ENCODE measurements at regions not wholly inside any gene's neighbourhood (a gene's known extent, or its start where the extent isn't known, plus 50 kb on each side); places are given as distances from the start of the nearest gene placed in this dataset.

DNA sequence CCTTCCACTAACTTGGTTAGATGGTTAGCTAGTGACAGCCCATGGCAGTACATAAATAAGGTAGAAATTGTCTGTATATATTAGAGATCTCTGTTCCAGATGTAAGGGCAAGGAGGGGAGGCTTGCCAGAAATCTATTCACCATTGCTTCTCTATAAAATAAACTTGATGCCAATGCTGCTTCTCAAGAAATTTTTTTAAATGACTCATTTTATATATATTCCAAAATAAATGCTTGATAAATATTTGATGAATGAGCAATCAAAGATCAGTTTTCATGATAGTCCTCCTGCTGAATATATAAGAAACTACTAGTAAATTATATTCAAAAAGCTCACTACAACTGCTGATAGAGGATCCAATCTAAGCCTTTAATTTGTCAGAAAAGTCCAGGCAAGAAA, 710.6 kb upstream of the CCDC179 start:
- Histone ChIP-seq H3K4me1 (ENCODE audit: control insufficient read depth, extremely low read depth, insufficient read depth, low read length) (no peaks in the 10 kb centered on the region), H3K27me3 (ENCODE audit: control insufficient read depth, insufficient read depth, low read length) (no peaks in the 10 kb centered on the region), H3K4me2 (ENCODE audit: extremely low read depth, insufficient read depth, low read length) (peak overlapping the region; percentile 5), H4K20me1 (ENCODE audit: control insufficient read depth, extremely low read depth, insufficient read depth, low read length) (no peaks in the 10 kb centered on the region), H2AFZ (ENCODE audit: low read length) (no peak overlapping the region), H3K4me3 (replicated peaks in 1 of 4; ENCODE audit: control extremely low read depth in 1 of 4, insufficient read depth in 1 of 4, low read depth in 3 of 4, low read length in 4 of 4) (no peak overlapping the region), H3K36me3 (ENCODE audit: control insufficient read depth, insufficient read depth, low read length) (no peaks in the 10 kb centered on the region), H3K27ac (ENCODE audit: insufficient read depth, low read length) (no peak overlapping the region), H3K9me3 (ENCODE audit: control insufficient read depth, insufficient read depth, low read depth, low read length) (no peaks in the 10 kb centered on the region), H3K9ac (ENCODE audit: insufficient read depth, low read length) (no peak overlapping the region), H3K79me2 (ENCODE audit: control insufficient read depth, insufficient read depth, low read length) (no peaks in the 10 kb centered on the region)
- TF ChIP-seq EZH2 (IDR thresholded peaks at IDR 0.05; ENCODE audit: low read length, missing control alignments) (no peak), CTCF (conservative IDR thresholded peaks at IDR 0.05 in 1 of 2, IDR thresholded peaks at IDR 0.05 in 1 of 2; ENCODE audit: low read depth in 1 of 2, low read length in 2 of 2) (no peak)
- peak; percentile 47 to 61 for DNase-seq (ENCODE audit: low read depth in 2 of 2)

GRCh38 chr11:23573429-23573828, 713.2 kb upstream of the CCDC179 start:
- no peak overlapping the region for H3K4me2 ChIP-seq (ENCODE audit: extremely low read depth, insufficient read depth, low read length)
- peak in 1 of 2 donors; percentile 54 for DNase-seq (ENCODE audit: low read depth in 2 of 2)

GRCh38 chr11:23574149-23574548, 713.9 kb upstream of the CCDC179 start:
- H3K4me2 ChIP-seq (ENCODE audit: extremely low read depth, insufficient read depth, low read length): no peak overlapping the region
- no peak overlapping the region for H3K4me3 ChIP-seq (replicated peaks in 1 of 4; ENCODE audit: control extremely low read depth in 1 of 4, insufficient read depth in 1 of 4, low read depth in 3 of 4, low read length in 4 of 4)
- no peak overlapping the region for H3K9ac ChIP-seq (ENCODE audit: insufficient read depth, low read length)
- no peaks in the 10 kb centered on the region for H3K4me1 ChIP-seq (ENCODE audit: control insufficient read depth, extremely low read depth, insufficient read depth, low read length)
- no peaks in the 10 kb centered on the region for H3K27me3 ChIP-seq (ENCODE audit: control insufficient read depth, insufficient read depth, low read length)
- TF ChIP-seq EZH2 (IDR thresholded peaks at IDR 0.05; ENCODE audit: low read length, missing control alignments) (no peak), CTCF (conservative IDR thresholded peaks at IDR 0.05 in 1 of 2, IDR thresholded peaks at IDR 0.05 in 1 of 2; ENCODE audit: low read depth in 1 of 2, low read length in 2 of 2) (no peak)
- no peak overlapping the region for H3K27ac ChIP-seq (ENCODE audit: insufficient read depth, low read length)
- no peaks in the 10 kb centered on the region for H4K20me1 ChIP-seq (ENCODE audit: control insufficient read depth, extremely low read depth, insufficient read depth, low read length)
- no peaks in the 10 kb centered on the region for H3K9me3 ChIP-seq (ENCODE audit: control insufficient read depth, insufficient read depth, low read depth, low read length)
- no peaks in the 10 kb centered on the region for H3K36me3 ChIP-seq (ENCODE audit: control insufficient read depth, insufficient read depth, low read length)
- no peaks in the 10 kb centered on the region for H3K79me2 ChIP-seq (ENCODE audit: control insufficient read depth, insufficient read depth, low read length)
- H2AFZ ChIP-seq (ENCODE audit: low read length): no peak overlapping the region
- no peak for DNase-seq (ENCODE audit: low read depth in 2 of 2)

More at GRCh38 chr11:23573429-23573828, 713.2 kb upstream of the CCDC179 start:
- no peak overlapping the region for H3K27ac ChIP-seq (ENCODE audit: insufficient read depth, low read length)
- no peak overlapping the region for H3K9ac ChIP-seq (ENCODE audit: insufficient read depth, low read length)
- H3K79me2 ChIP-seq (ENCODE audit: control insufficient read depth, insufficient read depth, low read length): no peaks in the 10 kb centered on the region
- no peaks in the 10 kb centered on the region for H4K20me1 ChIP-seq (ENCODE audit: control insufficient read depth, extremely low read depth, insufficient read depth, low read length)
- H3K4me3 ChIP-seq (replicated peaks in 1 of 4; ENCODE audit: control extremely low read depth in 1 of 4, insufficient read depth in 1 of 4, low read depth in 3 of 4, low read length in 4 of 4): no peak overlapping the region
- H2AFZ ChIP-seq (ENCODE audit: low read length): no peak overlapping the region
- no peaks in the 10 kb centered on the region for H3K4me1 ChIP-seq (ENCODE audit: control insufficient read depth, extremely low read depth, insufficient read depth, low read length)
- H3K36me3 ChIP-seq (ENCODE audit: control insufficient read depth, insufficient read depth, low read length): no peaks in the 10 kb centered on the region
- TF ChIP-seq EZH2 (IDR thresholded peaks at IDR 0.05; ENCODE audit: low read length, missing control alignments) (no peak), CTCF (conservative IDR thresholded peaks at IDR 0.05 in 1 of 2, IDR thresholded peaks at IDR 0.05 in 1 of 2; ENCODE audit: low read depth in 1 of 2, low read length in 2 of 2) (no peak)
- no peaks in the 10 kb centered on the region for H3K9me3 ChIP-seq (ENCODE audit: control insufficient read depth, insufficient read depth, low read depth, low read length)
- no peaks in the 10 kb centered on the region for H3K27me3 ChIP-seq (ENCODE audit: control insufficient read depth, insufficient read depth, low read length)
